Mesendoderm (in vitro differentiated cells): ENCODE measurements at regions not wholly inside any gene's neighbourhood (a gene's known extent, or its start where the extent isn't known, plus 50 kb on each side); places are given as distances from the start of the nearest gene placed in this dataset.

ENCODE experiments used
- DNase-seq: peaks from one replicate; pipeline ENCODE4 v3.0.0; 2013
- H2AK5ac ChIP-seq: 2 replicates; pipeline ENCODE4 v1.6.1; 2013; ENCODE audit warnings: low read length, inconsistent platforms
- H2BK120ac ChIP-seq: 2 replicates; pipeline ENCODE4 v1.6.1; 2013; ENCODE audit warnings: low read depth, mild to moderate bottlenecking, low read length, moderate library complexity, mixed read lengths
- H2BK15ac ChIP-seq: replicated peaks from 2 replicates; pipeline ENCODE4 v1.6.1; 2013; ENCODE audit warnings: low read depth, mild to moderate bottlenecking, moderate library complexity
- H2BK5ac ChIP-seq: 2 replicates; pipeline ENCODE4 v1.6.1; 2013; ENCODE audit warnings: low read length, inconsistent platforms
- H3K18ac ChIP-seq: 2 replicates; pipeline ENCODE4 v1.6.1; 2013; ENCODE audit warnings: mild to moderate bottlenecking, low read length, mixed read lengths
- H3K23ac ChIP-seq: one replicate; pipeline ENCODE4 v1.6.1; 2013; ENCODE audit warnings: low read length
- H3K27ac ChIP-seq: 2 replicates; pipeline ENCODE4 v1.5.1; 2013; ENCODE audit warnings: low read depth, mild to moderate bottlenecking, inconsistent platforms, low read length, moderate library complexity
- H3K27me3 ChIP-seq: 2 replicates; pipeline ENCODE4 v1.6.1; 2013; ENCODE audit warnings: low read length, control low read depth, mild to moderate bottlenecking, inconsistent platforms; ENCODE audit not compliant: insufficient read depth, poor library complexity
- H3K36me3 ChIP-seq: 2 replicates; pipeline ENCODE4 v1.6.1; 2013; ENCODE audit warnings: low read length, inconsistent platforms; ENCODE audit not compliant: control insufficient read depth, insufficient read depth
- H3K4ac ChIP-seq: one replicate; pipeline ENCODE4 v1.6.1; 2013; ENCODE audit warnings: low read depth, mild to moderate bottlenecking, low read length, moderate library complexity
- H3K4me1 ChIP-seq: 2 replicates; pipeline ENCODE4 v1.6.1; 2013; ENCODE audit warnings: low read depth, low read length, inconsistent platforms; ENCODE audit not compliant: control insufficient read depth
- H3K4me2 ChIP-seq: 2 replicates; pipeline ENCODE4 v1.6.1; 2013; ENCODE audit warnings: low read length
- H3K4me3 ChIP-seq: 2 replicates; pipeline ENCODE4 v1.5.1; 2013; ENCODE audit warnings: mild to moderate bottlenecking, low read length
- H3K56ac ChIP-seq: one replicate; pipeline ENCODE4 v1.6.1; 2013; ENCODE audit warnings: low read length
- H3K79me1 ChIP-seq: 2 replicates; pipeline ENCODE4 v1.6.1; 2013; ENCODE audit warnings: low read length, inconsistent platforms
- H3K79me2 ChIP-seq: 2 replicates; pipeline ENCODE4 v1.6.1; 2013; ENCODE audit warnings: mild to moderate bottlenecking, low read length; ENCODE audit not compliant: control insufficient read depth, insufficient read depth
- H3K9ac ChIP-seq: 2 replicates; pipeline ENCODE4 v1.6.1; 2013; ENCODE audit warnings: low read length, inconsistent platforms
- H4K5ac ChIP-seq: one replicate; pipeline ENCODE4 v1.6.1; 2013; ENCODE audit warnings: low read length
- H4K8ac ChIP-seq: one replicate; pipeline ENCODE4 v1.6.1; 2013; ENCODE audit warnings: low read depth, mild to moderate bottlenecking, control low read depth, low read length, moderate library complexity
- WGBS: extraction: QIAGEN DNeasy Blood & Tissue Kit; methylation state at CpG from one replicate; pipeline ENCODE4 v1.1.7; 2013; ENCODE audit warnings: low lambda C conversion rate, missing lambda C conversion rate; ENCODE audit not compliant: insufficient coverage; ENCODE audit errors: extremely low coverage; 5-methylcytosine and 5-hydroxymethylcytosine counted together

- H3K79me1 ChIP-seq, result no peaks in the 10 kb centered on the region
These were observed 789.3 kb downstream of the USP25 start for GRCh38 chr21:16519036-16519435.

GRCh38 chr21:16519644-16520043, 789.9 kb downstream of the USP25 start:
- Histone ChIP-seq H2BK15ac (no peak overlapping the region), H3K4ac (no peak overlapping the region), H3K56ac (no peak overlapping the region), H3K79me1 (no peaks in the 10 kb centered on the region), H2BK120ac (no peak overlapping the region), H3K4me2 (no peak overlapping the region), H3K79me2 (no peaks in the 10 kb centered on the region), H3K23ac (no peak overlapping the region), H2AK5ac (no peak overlapping the region), H3K27me3 (no peaks in the 10 kb centered on the region), H3K4me1 (no peaks in the 10 kb centered on the region), H3K18ac (no peak overlapping the region), H2BK5ac (no peak overlapping the region), H3K9ac (no peak overlapping the region), H3K27ac (no peak overlapping the region), H3K36me3 (no peaks in the 10 kb centered on the region), H4K8ac (no peak overlapping the region), H3K4me3 (no peak overlapping the region), H4K5ac (no peak overlapping the region)
- DNase-seq, result no peak

More at GRCh38 chr21:16519036-16519435, 789.3 kb downstream of the USP25 start:
- Histone ChIP-seq H2BK5ac (no peak overlapping the region), H3K4ac (no peak overlapping the region), H3K36me3 (no peaks in the 10 kb centered on the region), H4K5ac (no peak overlapping the region), H3K4me2 (no peak overlapping the region), H3K27me3 (no peaks in the 10 kb centered on the region), H3K23ac (no peak overlapping the region), H3K56ac (no peak overlapping the region), H3K18ac (no peak overlapping the region), H2AK5ac (no peak overlapping the region), H3K4me3 (no peak overlapping the region), H2BK15ac (no peak overlapping the region), H4K8ac (no peak overlapping the region), H3K9ac (no peak overlapping the region), H3K4me1 (no peaks in the 10 kb centered on the region), H3K79me2 (no peaks in the 10 kb centered on the region), H2BK120ac (no peak overlapping the region), H3K27ac (no peak overlapping the region)
- no peak for DNase-seq
- WGBS, result no CpG with 5 or more reads among the region's 2 CpGs

- no CpG with 5 or more reads among the region's 2 CpGs for WGBS
- Histone ChIP-seq H2BK120ac (no peak overlapping the region), H3K4me3 (no peak overlapping the region), H3K23ac (no peak overlapping the region), H3K36me3 (no peaks in the 10 kb centered on the region), H3K4me1 (no peaks in the 10 kb centered on the region), H2BK5ac (no peak overlapping the region), H3K27ac (no peak overlapping the region), H2AK5ac (no peak overlapping the region), H3K56ac (no peak overlapping the region), H4K5ac (no peak overlapping the region), H3K4ac (no peak overlapping the region), H3K79me2 (no peaks in the 10 kb centered on the region), H3K18ac (no peak overlapping the region), H3K4me2 (no peak overlapping the region), H3K9ac (no peak overlapping the region), H3K79me1 (no peaks in the 10 kb centered on the region), H3K27me3 (no peaks in the 10 kb centered on the region), H4K8ac (no peak overlapping the region), H2BK15ac (no peak overlapping the region)
- no peak for DNase-seq
These were observed 792.8 kb downstream of the USP25 start for GRCh38 chr21:16522548-16522947.

GRCh38 chr21:16530656-16531055, 800.9 kb downstream of the USP25 start:
- H3K4me3 ChIP-seq, result no peak overlapping the region
- no peak overlapping the region for H3K18ac ChIP-seq
- H3K23ac ChIP-seq, result no peak overlapping the region
- no peaks in the 10 kb centered on the region for H3K79me1 ChIP-seq
- no peak overlapping the region for H3K56ac ChIP-seq
- no peak for DNase-seq
- H3K36me3 ChIP-seq, result no peaks in the 10 kb centered on the region
- no peak overlapping the region for H2AK5ac ChIP-seq
- no peak overlapping the region for H2BK120ac ChIP-seq
- no peak overlapping the region for H3K4ac ChIP-seq
- H3K27me3 ChIP-seq, result no peaks in the 10 kb centered on the region
- no peaks in the 10 kb centered on the region for H3K79me2 ChIP-seq
- no peaks in the 10 kb centered on the region for H3K4me1 ChIP-seq
- no CpG with 5 or more reads among the region's 2 CpGs for WGBS
- H4K8ac ChIP-seq, result no peak overlapping the region
- no peak overlapping the region for H4K5ac ChIP-seq
- H3K4me2 ChIP-seq, result no peak overlapping the region
- no peak overlapping the region for H2BK15ac ChIP-seq
- no peak overlapping the region for H3K27ac ChIP-seq
- no peak overlapping the region for H3K9ac ChIP-seq
- H2BK5ac ChIP-seq, result no peak overlapping the region

GRCh38 chr21:16532840-16533239, 803.1 kb downstream of the USP25 start:
- Histone ChIP-seq H4K8ac (no peak overlapping the region), H3K79me2 (no peaks in the 10 kb centered on the region), H2AK5ac (no peak overlapping the region), H3K56ac (no peak overlapping the region), H3K9ac (no peak overlapping the region), H2BK15ac (no peak overlapping the region), H3K23ac (no peak overlapping the region), H3K4me3 (no peak overlapping the region), H3K4ac (no peak overlapping the region), H2BK5ac (no peak overlapping the region), H3K18ac (no peak overlapping the region), H3K27ac (no peak overlapping the region), H3K36me3 (no peaks in the 10 kb centered on the region), H2BK120ac (no peak overlapping the region), H4K5ac (no peak overlapping the region), H3K27me3 (no peaks in the 10 kb centered on the region), H3K4me2 (no peak overlapping the region), H3K79me1 (no peaks in the 10 kb centered on the region), H3K4me1 (no peaks in the 10 kb centered on the region)
- WGBS, result no CpG with 5 or more reads among the region's 4 CpGs
- no peak for DNase-seq

- Histone ChIP-seq H3K79me1 (no peaks in the 10 kb centered on the region), H3K79me2 (no peaks in the 10 kb centered on the region), H3K27ac (no peak overlapping the region), H3K4me3 (no peak overlapping the region), H3K18ac (no peak overlapping the region), H4K8ac (no peak overlapping the region), H3K56ac (no peak overlapping the region), H3K36me3 (no peaks in the 10 kb centered on the region), H3K27me3 (no peaks in the 10 kb centered on the region), H3K23ac (no peak overlapping the region), H2AK5ac (no peak overlapping the region), H2BK5ac (no peak overlapping the region), H3K4me2 (no peak overlapping the region), H3K4ac (no peak overlapping the region), H4K5ac (no peak overlapping the region), H3K9ac (no peak overlapping the region), H3K4me1 (no peaks in the 10 kb centered on the region), H2BK15ac (no peak overlapping the region), H2BK120ac (no peak overlapping the region)
- no CpG with 5 or more reads among the region's 9 CpGs for WGBS
- no peak for DNase-seq
These were observed 804.1 kb downstream of the USP25 start for GRCh38 chr21:16533692-16534407.
